ENCODE measurements at regions not wholly inside any gene's neighbourhood (a gene's known extent, or its start where the extent isn't known, plus 50 kb on each side); places are given as distances from the start of the nearest gene placed in this dataset.
A peak's percentile ranks its signal among the peaks of the same experiment; 100 is the strongest.

DNA sequence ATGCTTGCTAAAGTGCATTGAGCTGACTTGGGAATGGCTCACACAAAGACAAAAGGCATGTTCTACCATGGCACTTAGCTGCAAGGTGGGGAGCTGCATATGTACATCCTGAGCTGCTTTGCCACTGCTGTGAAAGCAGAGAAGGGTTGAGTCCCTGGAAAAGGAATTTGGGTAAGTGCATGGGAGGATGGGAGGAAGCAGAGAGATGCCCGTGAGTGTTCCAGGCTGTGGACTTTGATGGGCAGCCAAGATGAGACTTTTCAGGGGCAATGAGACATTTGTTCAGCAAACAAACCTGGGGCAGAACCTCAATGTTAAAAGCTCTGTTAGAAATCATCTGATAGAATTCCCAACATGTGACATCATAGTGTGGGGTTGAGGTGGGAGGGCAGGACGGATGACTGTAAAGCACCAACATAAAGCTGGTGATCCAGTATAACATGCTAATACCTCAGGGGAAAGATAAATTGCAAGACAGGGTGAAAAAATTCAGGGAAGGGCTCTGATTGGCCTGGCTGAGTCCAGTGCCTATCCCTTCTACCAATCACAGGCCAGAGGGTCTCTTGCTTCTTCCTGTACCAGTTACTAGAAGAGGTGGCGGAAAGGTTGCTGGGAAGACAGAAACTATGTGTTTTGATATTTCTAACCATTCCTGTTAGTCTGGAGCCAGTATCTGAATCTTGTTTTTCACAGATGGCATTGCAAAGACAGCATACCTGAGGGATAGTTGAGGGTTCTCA, 163.2 kb downstream of the UTP18 start:
- Mint-ChIP-seq H3K36me3 (no peaks in the 10 kb centered on the region), H3K9me3 (no peaks in the 10 kb centered on the region), H3K27me3 (ENCODE audit: low read depth in 2 of 2) (peaks cover 29 to 40% of the 10 kb centered on the region in 2 donors), H3K27ac (no peak overlapping the region), H3K4me1 (peaks cover 8% of the 10 kb centered on the region in 2 donors), H3K4me3 (no peak overlapping the region)
- Histone ChIP-seq H3K36me3 (ENCODE audit: control insufficient read depth, insufficient read depth, low read length) (no peaks in the 10 kb centered on the region), H3K27me3 (ENCODE audit: control insufficient read depth, insufficient read depth, low read length) (no peaks in the 10 kb centered on the region), H3K27ac (ENCODE audit: low read length) (no peak overlapping the region), H3K4me3 (ENCODE audit: low read length) (no peak overlapping the region), H3K9me3 (ENCODE audit: control insufficient read depth, insufficient read depth, low read length) (no peaks in the 10 kb centered on the region), H3K4me1 (ENCODE audit: control insufficient read depth, insufficient read depth, low read length) (peaks cover 8% of the 10 kb centered on the region)
- TF ChIP-seq, protein P1, sequence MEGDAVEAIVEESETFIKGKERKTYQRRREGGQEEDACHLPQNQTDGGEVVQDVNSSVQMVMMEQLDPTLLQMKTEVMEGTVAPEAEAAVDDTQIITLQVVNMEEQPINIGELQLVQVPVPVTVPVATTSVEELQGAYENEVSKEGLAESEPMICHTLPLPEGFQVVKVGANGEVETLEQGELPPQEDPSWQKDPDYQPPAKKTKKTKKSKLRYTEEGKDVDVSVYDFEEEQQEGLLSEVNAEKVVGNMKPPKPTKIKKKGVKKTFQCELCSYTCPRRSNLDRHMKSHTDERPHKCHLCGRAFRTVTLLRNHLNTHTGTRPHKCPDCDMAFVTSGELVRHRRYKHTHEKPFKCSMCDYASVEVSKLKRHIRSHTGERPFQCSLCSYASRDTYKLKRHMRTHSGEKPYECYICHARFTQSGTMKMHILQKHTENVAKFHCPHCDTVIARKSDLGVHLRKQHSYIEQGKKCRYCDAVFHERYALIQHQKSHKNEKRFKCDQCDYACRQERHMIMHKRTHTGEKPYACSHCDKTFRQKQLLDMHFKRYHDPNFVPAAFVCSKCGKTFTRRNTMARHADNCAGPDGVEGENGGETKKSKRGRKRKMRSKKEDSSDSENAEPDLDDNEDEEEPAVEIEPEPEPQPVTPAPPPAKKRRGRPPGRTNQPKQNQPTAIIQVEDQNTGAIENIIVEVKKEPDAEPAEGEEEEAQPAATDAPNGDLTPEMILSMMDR (IDR thresholded peaks at IDR 0.05), result no peak
- no peak for ATAC-seq
- 95% methylated on average over 3 of the region's 3 CpGs for WGBS (ENCODE audit: insufficient coverage)
- no peak for DNase-seq
- intact Hi-C loops (cut with micrococcal nuclease), result no loop called here

DNA sequence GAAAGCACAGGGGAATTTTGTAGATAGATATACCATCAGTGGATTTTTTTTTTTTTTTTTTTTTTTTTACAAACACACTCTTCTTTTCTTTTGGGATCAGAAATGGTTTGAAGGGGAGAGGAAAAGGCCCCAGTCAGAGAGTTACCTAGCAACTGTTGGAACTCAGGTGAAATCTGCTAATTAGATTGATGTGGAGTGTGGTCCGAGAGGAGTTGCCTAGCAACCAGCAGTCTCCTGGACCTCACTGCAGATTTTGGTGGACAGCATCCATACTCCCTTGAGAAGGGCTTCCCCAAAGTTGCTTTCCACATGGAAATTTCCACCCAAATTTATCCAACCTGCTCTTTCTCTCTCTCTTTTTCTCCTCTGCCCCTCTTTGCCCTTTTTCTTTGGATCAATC, 165.4 kb downstream of the UTP18 start:
- H3K27ac Mint-ChIP-seq, result no peak overlapping the region
- no peaks in the 10 kb centered on the region for H3K9me3 Mint-ChIP-seq
- Histone ChIP-seq H3K27ac (ENCODE audit: low read length) (no peak overlapping the region), H3K9me3 (ENCODE audit: control insufficient read depth, insufficient read depth, low read length) (no peaks in the 10 kb centered on the region), H3K4me3 (ENCODE audit: low read length) (no peak overlapping the region), H3K4me1 (ENCODE audit: control insufficient read depth, insufficient read depth, low read length) (peaks cover 8% of the 10 kb centered on the region), H3K27me3 (ENCODE audit: control insufficient read depth, insufficient read depth, low read length) (no peaks in the 10 kb centered on the region), H3K36me3 (ENCODE audit: control insufficient read depth, insufficient read depth, low read length) (no peaks in the 10 kb centered on the region)
- peaks cover 8% of the 10 kb centered on the region in 2 donors for H3K4me1 Mint-ChIP-seq
- H3K36me3 Mint-ChIP-seq, result no peaks in the 10 kb centered on the region
- TF ChIP-seq, protein P1 (IDR thresholded peaks at IDR 0.05), result no peak
- H3K4me3 Mint-ChIP-seq, result no peak overlapping the region
- intact Hi-C loops (cut with micrococcal nuclease), result no loop called here
- no peak for DNase-seq
- H3K27me3 Mint-ChIP-seq (ENCODE audit: low read depth in 2 of 2), result peaks cover 20 to 21% of the 10 kb centered on the region in 2 donors
- 92% methylated on average over 1 of the region's 1 CpG for WGBS (ENCODE audit: insufficient coverage)
- no peak for ATAC-seq

DNA sequence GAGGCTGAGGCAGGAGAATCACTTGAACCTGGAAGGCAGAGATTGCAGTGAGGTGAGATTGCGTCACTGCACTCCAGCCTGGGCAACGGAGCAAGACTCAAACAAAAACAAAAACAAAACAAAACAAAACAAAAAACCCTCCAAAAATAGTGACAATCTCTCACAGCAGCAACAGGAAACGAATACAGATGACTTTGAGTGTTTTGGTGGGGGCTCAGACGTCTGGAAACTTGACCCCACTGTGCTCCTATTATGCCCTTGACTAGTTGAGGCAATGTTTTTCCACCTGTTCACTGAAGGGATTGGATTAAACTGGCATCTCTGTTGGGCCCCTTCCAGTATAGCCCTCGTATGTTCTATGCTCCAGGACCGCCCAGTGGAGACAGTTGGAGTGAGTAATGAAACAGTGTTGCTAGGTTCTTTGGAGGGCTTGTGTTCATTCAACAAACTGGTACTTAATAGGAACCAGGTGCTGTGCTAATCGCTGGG, 167.0 kb downstream of the UTP18 start:
- intact Hi-C loops (cut with micrococcal nuclease), result no loop called here
- Mint-ChIP-seq H3K4me3 (no peak overlapping the region), H3K4me1 (peaks cover 8% of the 10 kb centered on the region in 2 donors), H3K9me3 (no peaks in the 10 kb centered on the region), H3K36me3 (no peaks in the 10 kb centered on the region), H3K27ac (peak overlapping the region in 1 of 2 donors; percentile 59), H3K27me3 (ENCODE audit: low read depth in 2 of 2) (peaks cover 5 to 14% of the 10 kb centered on the region in 2 donors)
- WGBS (ENCODE audit: insufficient coverage), result 55% methylated on average over 5 of the region's 7 CpGs
- TF ChIP-seq, protein P1 (IDR thresholded peaks at IDR 0.05), result no peak
- Histone ChIP-seq H3K9me3 (ENCODE audit: control insufficient read depth, insufficient read depth, low read length) (no peaks in the 10 kb centered on the region), H3K4me3 (ENCODE audit: low read length) (no peak overlapping the region), H3K27me3 (ENCODE audit: control insufficient read depth, insufficient read depth, low read length) (no peaks in the 10 kb centered on the region), H3K36me3 (ENCODE audit: control insufficient read depth, insufficient read depth, low read length) (no peaks in the 10 kb centered on the region), H3K4me1 (ENCODE audit: control insufficient read depth, insufficient read depth, low read length) (peaks cover 8% of the 10 kb centered on the region), H3K27ac (ENCODE audit: low read length) (no peak overlapping the region)
- peak in 1 of 2 donors; percentile 71 for DNase-seq
- peak in 1 of 3 donors; percentile 33 for ATAC-seq

Measured in natural killer cell (primary cell).